ENCODE measurements at regions not wholly inside any gene's neighbourhood (a gene's known extent, or its start where the extent isn't known, plus 50 kb on each side); places are given as distances from the start of the nearest gene placed in this dataset.

GRCh38 chr20:33940666-33941065 lies 53.0 kb upstream of the RALY start:
- Histone ChIP-seq H3K9me1 (ENCODE audit: insufficient read depth, low read length) (0 out of 2 replicates have a peak, but pooled peaks cover 3% of the 10 kb centered on the region), H3K4me3 (ENCODE audit: insufficient read depth, low read depth, low read length) (no peak overlapping the region), H3K56ac (ENCODE audit: extremely low read depth, insufficient read depth, low read length) (no peak overlapping the region), H2AK9ac (replicated peaks; ENCODE audit: low read depth, low read length, poor library complexity) (no peak overlapping the region), H3K4ac (ENCODE audit: low read depth, low read length) (no peak overlapping the region), H2AFZ (replicated peaks; ENCODE audit: low read length, poor library complexity) (no peak overlapping the region), H3K79me1 (ENCODE audit: low read depth in 1 of 2, low read length in 2 of 2) (no peaks in the 10 kb centered on the region), H3K4me1 (ENCODE audit: control insufficient read depth, insufficient read depth, low read length) (peaks cover 2% of the 10 kb centered on the region; the same call in 1 of the 2 replicates), H4K91ac (ENCODE audit: insufficient read depth, low read depth, low read length) (no peak overlapping the region), H3K23ac (ENCODE audit: low read depth, low read length) (no peak overlapping the region), H3K27me3 (ENCODE audit: control insufficient read depth, insufficient read depth, low read length) (no peaks in the 10 kb centered on the region), H2BK20ac (ENCODE audit: low read depth, low read length) (no peak overlapping the region), H2AK5ac (ENCODE audit: low read depth, low read length) (no peak overlapping the region), H2BK5ac (ENCODE audit: low read depth, low read length, poor library complexity, severe bottlenecking) (no peak overlapping the region), H2BK120ac (ENCODE audit: low read depth, low read length) (no peak overlapping the region), H3K14ac (replicated peaks; ENCODE audit: low read depth, low read length) (no peak overlapping the region), H3K18ac (ENCODE audit: low read depth, low read length) (no peak overlapping the region), H3K4me2 (ENCODE audit: low read depth, low read length) (no peak overlapping the region), H3K9ac (ENCODE audit: low read depth, low read length) (no peak overlapping the region), H4K8ac (ENCODE audit: low read depth in 2 of 2, low read length in 2 of 2) (no peak overlapping the region), H3K27ac (ENCODE audit: insufficient read depth, low read length) (no peak overlapping the region), H3K36me3 (ENCODE audit: control insufficient read depth, insufficient read depth, low read length) (no peaks in the 10 kb centered on the region), H4K20me1 (ENCODE audit: insufficient read depth, low read length) (no peaks in the 10 kb centered on the region), H3K9me3 (ENCODE audit: control insufficient read depth, insufficient read depth, low read length) (no peaks in the 10 kb centered on the region), H4K5ac (ENCODE audit: low read depth, low read length) (no peak overlapping the region), H2BK15ac (ENCODE audit: low read depth, low read length) (no peak overlapping the region)
- dilution Hi-C loops (cut with HindIII; ENCODE audit: low sequenced_read_pairs, unreplicated experiment): no loop called here
- CTCF ChIA-PET: no interaction called here
- DNase-seq (no peak), ATAC-seq (ENCODE audit: low read depth) (no peak)
- 90% methylated on average over 2 of the region's 3 CpGs; no CpG with 5 or more reads in 1 of the 2 experiments for WGBS, 2 experiments (ENCODE audit: extremely low coverage in 2 of 2, insufficient read length in 1 of 2)
- intact Hi-C loops (cut with micrococcal nuclease): no loop called here
- in situ Hi-C loops (cut with MboI; ENCODE audit: low sequenced_read_pairs): no loop called here
- TF ChIP-seq FOS (IDR thresholded peaks at IDR 0.05; ENCODE audit: low read depth, low read length): no peak
- no peak for TF ChIP-seq MXI1 (IDR thresholded peaks at IDR 0.05; ENCODE audit: borderline replicate concordance, low read depth, low read length)
- no peak for TF ChIP-seq NFE2L2 (IDR thresholded peaks at IDR 0.05; ENCODE audit: low read depth, low read length)
- TF ChIP-seq POLR2A (IDR thresholded peaks at IDR 0.05; ENCODE audit: low read depth, low read length): no peak
- TF ChIP-seq MAFK (IDR thresholded peaks at IDR 0.05; ENCODE audit: low read depth, low read length): no peak
- no peak for TF ChIP-seq SMC3 (IDR thresholded peaks at IDR 0.05; ENCODE audit: low read depth, low read length)
- TF ChIP-seq RAD21 (IDR thresholded peaks at IDR 0.05; ENCODE audit: low read length): no peak
- TF ChIP-seq BHLHE40 (IDR thresholded peaks at IDR 0.05; ENCODE audit: low read depth, low read length): no peak
- TF ChIP-seq MAZ (IDR thresholded peaks at IDR 0.05; ENCODE audit: borderline replicate concordance, low read depth, low read length): no peak
- no peak for TF ChIP-seq ELK1 (IDR thresholded peaks at IDR 0.05; ENCODE audit: borderline replicate concordance, low read depth, low read length)
- TF ChIP-seq RCOR1 (IDR thresholded peaks at IDR 0.05; ENCODE audit: insufficient replicate concordance, low read length): no peak
- no peak for TF ChIP-seq CTCF (conservative IDR thresholded peaks at IDR 0.05; ENCODE audit: low read depth, low read length)
- no peak for TF ChIP-seq CHD1 (IDR thresholded peaks at IDR 0.05; ENCODE audit: low read depth, low read length)
- no peak for TF ChIP-seq CEBPB (IDR thresholded peaks at IDR 0.05; ENCODE audit: low read depth, low read length)
- no peak for TF ChIP-seq USF2 (IDR thresholded peaks at IDR 0.05; ENCODE audit: low read depth, low read length)
- TF ChIP-seq RFX5 (IDR thresholded peaks at IDR 0.05; ENCODE audit: low read depth, low read length): no peak
- BruUV-seq (replicated peaks): no TSS peak
- POLR2A ChIA-PET (ENCODE audit: unreplicated experiment): no interaction called here
